ENCODE measurements at regions not wholly inside any gene's neighbourhood (a gene's known extent, or its start where the extent isn't known, plus 50 kb on each side); places are given as distances from the start of the nearest gene placed in this dataset.

DNA sequence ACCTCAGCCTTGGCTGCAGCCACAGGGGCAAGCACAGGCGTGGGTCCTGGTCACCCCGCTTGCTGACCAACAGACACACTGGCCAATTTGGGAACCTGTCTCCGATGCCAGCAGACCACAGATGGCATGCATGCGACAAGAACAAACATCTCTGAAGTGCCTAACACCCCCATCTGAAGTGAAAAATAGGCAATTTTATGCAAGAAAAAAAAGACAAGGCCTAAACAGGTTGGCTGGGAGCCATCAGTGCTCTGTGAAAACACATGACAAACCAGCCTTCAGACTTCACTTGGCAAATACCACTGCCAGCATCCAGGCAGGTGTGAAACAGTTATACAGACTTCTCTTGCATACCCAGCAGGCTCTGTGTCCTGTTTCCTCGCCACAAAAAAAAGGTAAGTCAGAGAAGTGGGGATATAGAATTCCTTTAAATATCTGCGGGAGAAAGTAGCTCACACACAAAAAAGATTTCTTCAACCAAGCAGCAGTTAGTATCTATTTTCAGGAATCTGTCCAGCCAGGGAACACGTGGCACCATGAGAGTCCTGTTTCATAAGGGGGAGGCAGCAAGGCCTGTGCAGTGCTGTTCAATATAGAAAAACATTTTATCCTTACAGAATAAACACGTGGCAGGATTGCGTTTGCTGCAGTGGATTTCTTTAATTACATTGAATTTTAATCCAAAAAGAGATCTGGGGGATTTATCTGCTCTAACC lies 293.4 kb upstream of the MKLN1 start:
- Histone ChIP-seq H3K9me3 (replicated peaks; ENCODE audit: insufficient read depth, low read length) (no peaks in the 10 kb centered on the region), H3K4me2 (ENCODE audit: low read depth, low read length) (no peak overlapping the region), H3K9ac (ENCODE audit: low read length) (no peak overlapping the region), H3K36me3 (replicated peaks; ENCODE audit: insufficient read depth, low read length) (no peaks in the 10 kb centered on the region), H3K4me3 (ENCODE audit: low read length) (no peak overlapping the region), H4K20me1 (ENCODE audit: insufficient read depth, low read length) (peaks cover 27% of the 10 kb centered on the region), H3K79me2 (ENCODE audit: low read length) (peaks cover 88% of the 10 kb centered on the region), H3F3A (ENCODE audit: insufficient read depth, low read length) (no peaks in the 10 kb centered on the region), H3K27ac (ENCODE audit: low read length) (no peak overlapping the region), H2AFZ (ENCODE audit: low read length) (no peak overlapping the region), H3K4me1 (ENCODE audit: low read length) (no peaks in the 10 kb centered on the region), H3K27me3 (replicated peaks; ENCODE audit: insufficient read depth, low read length) (no peaks in the 10 kb centered on the region), H3K9me2 (replicated peaks; ENCODE audit: insufficient read depth, low read length) (no peaks in the 10 kb centered on the region)
- TF ChIP-seq, protein P1, sequence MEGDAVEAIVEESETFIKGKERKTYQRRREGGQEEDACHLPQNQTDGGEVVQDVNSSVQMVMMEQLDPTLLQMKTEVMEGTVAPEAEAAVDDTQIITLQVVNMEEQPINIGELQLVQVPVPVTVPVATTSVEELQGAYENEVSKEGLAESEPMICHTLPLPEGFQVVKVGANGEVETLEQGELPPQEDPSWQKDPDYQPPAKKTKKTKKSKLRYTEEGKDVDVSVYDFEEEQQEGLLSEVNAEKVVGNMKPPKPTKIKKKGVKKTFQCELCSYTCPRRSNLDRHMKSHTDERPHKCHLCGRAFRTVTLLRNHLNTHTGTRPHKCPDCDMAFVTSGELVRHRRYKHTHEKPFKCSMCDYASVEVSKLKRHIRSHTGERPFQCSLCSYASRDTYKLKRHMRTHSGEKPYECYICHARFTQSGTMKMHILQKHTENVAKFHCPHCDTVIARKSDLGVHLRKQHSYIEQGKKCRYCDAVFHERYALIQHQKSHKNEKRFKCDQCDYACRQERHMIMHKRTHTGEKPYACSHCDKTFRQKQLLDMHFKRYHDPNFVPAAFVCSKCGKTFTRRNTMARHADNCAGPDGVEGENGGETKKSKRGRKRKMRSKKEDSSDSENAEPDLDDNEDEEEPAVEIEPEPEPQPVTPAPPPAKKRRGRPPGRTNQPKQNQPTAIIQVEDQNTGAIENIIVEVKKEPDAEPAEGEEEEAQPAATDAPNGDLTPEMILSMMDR (IDR thresholded peaks at IDR 0.05; ENCODE audit: low read length) = no peak
- TF ChIP-seq EZH2phosphoT487 (IDR thresholded peaks at IDR 0.05; ENCODE audit: low read length) (no peak), EZH2 (optimal IDR thresholded peaks at IDR 0.05; ENCODE audit: low read depth, low read length) (no peak)
- DNase-seq = no peak

DNA sequence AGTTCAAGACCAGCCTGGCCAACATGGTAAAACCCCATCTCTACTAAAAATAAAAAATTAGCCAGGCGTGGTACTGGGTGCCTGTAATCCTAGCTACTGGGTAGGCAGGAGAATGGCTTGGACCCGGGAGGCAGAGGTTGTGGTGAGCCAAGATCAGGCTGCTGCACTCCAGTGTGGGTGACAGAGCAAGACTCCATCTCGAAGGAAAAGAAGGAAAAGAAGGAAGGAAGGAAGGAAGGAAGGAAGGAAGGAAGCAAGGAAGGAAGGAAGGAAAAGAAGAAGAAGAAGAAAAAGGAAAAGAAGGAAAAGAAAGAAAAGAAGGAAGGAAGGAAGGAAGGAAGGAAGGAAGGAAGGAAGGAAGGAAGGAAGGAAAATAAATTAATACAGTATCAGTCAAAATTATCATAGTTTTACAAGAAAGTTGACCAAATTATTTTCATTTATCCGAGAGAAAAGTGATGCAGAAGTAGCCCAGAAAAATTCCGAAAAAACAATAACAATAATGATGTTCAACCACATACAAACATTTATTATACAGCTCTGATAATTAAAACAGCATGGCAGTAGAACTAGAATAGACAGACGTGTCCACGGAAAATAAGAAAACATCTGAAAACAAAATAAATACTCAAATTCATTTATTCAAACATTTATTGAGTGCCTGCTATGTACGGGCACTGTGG lies 292.4 kb upstream of the MKLN1 start:
- Histone ChIP-seq H3K4me1 (ENCODE audit: low read length) (no peaks in the 10 kb centered on the region), H3K9me2 (replicated peaks; ENCODE audit: insufficient read depth, low read length) (no peaks in the 10 kb centered on the region), H3F3A (ENCODE audit: insufficient read depth, low read length) (no peaks in the 10 kb centered on the region), H3K4me2 (ENCODE audit: low read depth, low read length) (no peak overlapping the region), H3K27me3 (replicated peaks; ENCODE audit: insufficient read depth, low read length) (no peaks in the 10 kb centered on the region), H3K27ac (ENCODE audit: low read length) (no peak overlapping the region), H4K20me1 (ENCODE audit: insufficient read depth, low read length) (peaks cover 27% of the 10 kb centered on the region), H3K4me3 (ENCODE audit: low read length) (no peak overlapping the region), H3K9me3 (replicated peaks; ENCODE audit: insufficient read depth, low read length) (no peaks in the 10 kb centered on the region), H3K9ac (ENCODE audit: low read length) (no peak overlapping the region), H3K36me3 (replicated peaks; ENCODE audit: insufficient read depth, low read length) (no peaks in the 10 kb centered on the region), H2AFZ (ENCODE audit: low read length) (no peak overlapping the region), H3K79me2 (ENCODE audit: low read length) (peaks cover 88% of the 10 kb centered on the region)
- TF ChIP-seq, protein P1 (IDR thresholded peaks at IDR 0.05; ENCODE audit: low read length) = no peak
- TF ChIP-seq EZH2phosphoT487 (IDR thresholded peaks at IDR 0.05; ENCODE audit: low read length) = no peak
- TF ChIP-seq EZH2 (optimal IDR thresholded peaks at IDR 0.05; ENCODE audit: low read depth, low read length) = no peak
- DNase-seq = no peak

DNA sequence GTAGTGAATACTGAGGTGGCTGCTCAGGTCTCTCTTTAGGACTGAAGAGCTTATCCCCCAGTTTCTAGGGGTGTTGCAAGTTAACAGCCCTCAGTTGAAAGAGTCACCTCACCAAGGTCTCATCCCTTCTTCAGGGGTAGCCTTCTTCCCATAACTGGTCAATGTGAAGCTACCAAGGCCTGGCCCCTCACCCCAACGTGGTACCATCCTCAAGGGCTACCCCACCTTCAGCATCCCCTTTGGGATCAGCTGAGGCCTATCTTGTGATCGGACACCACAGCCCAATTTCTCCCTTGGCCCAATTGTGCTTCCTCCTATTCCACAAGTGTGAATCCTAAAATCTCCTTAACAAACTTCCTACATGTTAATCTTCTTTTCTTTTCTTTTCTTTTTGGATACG lies 289.5 kb upstream of the MKLN1 start:
- no peaks in the 10 kb centered on the region for H3K4me1 ChIP-seq (ENCODE audit: low read length)
- no peak for TF ChIP-seq EZH2 (optimal IDR thresholded peaks at IDR 0.05; ENCODE audit: low read depth, low read length)
- TF ChIP-seq, protein P1 (IDR thresholded peaks at IDR 0.05; ENCODE audit: low read length) = no peak
- TF ChIP-seq EZH2phosphoT487 (IDR thresholded peaks at IDR 0.05; ENCODE audit: low read length) = no peak
- H4K20me1 ChIP-seq (ENCODE audit: insufficient read depth, low read length) = peaks cover 30% of the 10 kb centered on the region
- H3K27me3 ChIP-seq (replicated peaks; ENCODE audit: insufficient read depth, low read length) = no peaks in the 10 kb centered on the region
- H3K9me3 ChIP-seq (replicated peaks; ENCODE audit: insufficient read depth, low read length) = no peaks in the 10 kb centered on the region
- H3F3A ChIP-seq (ENCODE audit: insufficient read depth, low read length) = no peaks in the 10 kb centered on the region
- H3K79me2 ChIP-seq (ENCODE audit: low read length) = peaks cover 88% of the 10 kb centered on the region
- no peak for DNase-seq
- H3K36me3 ChIP-seq (replicated peaks; ENCODE audit: insufficient read depth, low read length) = no peaks in the 10 kb centered on the region
- H2AFZ ChIP-seq (ENCODE audit: low read length) = no peak overlapping the region
- H3K9me2 ChIP-seq (replicated peaks; ENCODE audit: insufficient read depth, low read length) = no peaks in the 10 kb centered on the region
- no peak overlapping the region for H3K27ac ChIP-seq (ENCODE audit: low read length)
- no peak overlapping the region for H3K4me2 ChIP-seq (ENCODE audit: low read depth, low read length)
- no peak overlapping the region for H3K4me3 ChIP-seq (ENCODE audit: low read length)
- no peak overlapping the region for H3K9ac ChIP-seq (ENCODE audit: low read length)
